WERI-Rb-1 (cell line): ENCODE measurements at regions not wholly inside any gene's neighbourhood (a gene's known extent, or its start where the extent isn't known, plus 50 kb on each side); places are given as distances from the start of the nearest gene placed in this dataset.
"Not testable (repeated sequence)": the region's sequence is repeated elsewhere in the genome, so short reads cannot be mapped to it uniquely, and the experiment has no call there.

Experiments
- DNase-seq: peaks from one replicate; pipeline ENCODE4 v3.0.0-alpha.2; 2020
- H3K27ac ChIP-seq: fragments of 250-450 bp; sonication (Bioruptor Pico); 2 replicates; pipeline ENCODE4 v1.5.1; 2020; ENCODE audit warnings: mild to moderate bottlenecking, moderate library complexity
- H3K27me3 ChIP-seq: fragments of 250-450 bp; sonication (Bioruptor Pico); 2 replicates; pipeline ENCODE4 v1.5.1; 2021; ENCODE audit warnings: mild to moderate bottlenecking, low read depth, moderate library complexity; ENCODE audit not compliant: insufficient read depth, severe bottlenecking
- H3K36me3 ChIP-seq: fragments of 250-450 bp; sonication (Bioruptor Pico); 2 replicates; pipeline ENCODE4 v1.5.1; 2020; ENCODE audit warnings: mild to moderate bottlenecking, moderate library complexity
- H3K4me3 ChIP-seq: 2 replicates; pipeline ENCODE4 v1.5.1; 2011; ENCODE audit warnings: low read depth, mild to moderate bottlenecking, control low read depth, low read length
- H3K9me3 ChIP-seq: fragments of 250-450 bp; sonication (Bioruptor Pico); 2 replicates; pipeline ENCODE4 v1.5.1; 2021; ENCODE audit warnings: mild to moderate bottlenecking, moderate library complexity; ENCODE audit not compliant: severe bottlenecking

DNA sequence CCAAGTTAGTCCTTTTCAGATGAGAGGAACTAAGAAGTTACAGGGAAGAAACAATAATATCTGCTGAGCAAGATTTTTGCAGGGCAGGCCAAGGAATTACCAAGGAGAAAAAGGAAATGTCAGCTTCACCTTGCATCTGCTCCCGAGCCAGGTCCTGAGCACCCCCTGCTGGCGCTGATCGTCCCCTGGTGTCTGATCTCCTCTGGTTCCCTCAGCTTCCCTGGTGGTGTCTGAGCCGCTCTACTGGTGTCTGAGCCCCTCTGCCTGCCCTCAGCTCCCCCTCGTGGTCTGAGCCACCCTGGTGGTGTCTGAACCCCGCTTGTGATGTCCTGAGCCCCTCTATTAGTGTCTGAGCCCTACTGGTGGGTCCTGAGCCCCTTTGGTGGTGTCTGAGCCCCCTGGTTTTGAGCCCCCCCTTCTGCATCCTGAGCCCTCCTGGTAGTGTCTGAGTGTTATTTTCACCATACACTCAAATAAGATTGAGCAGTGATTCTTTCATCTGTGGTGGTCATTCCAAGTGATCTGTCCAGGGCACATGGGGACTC lies 196.6 kb upstream of the POTEB2 start:
- H3K4me3 ChIP-seq, H3K9me3 ChIP-seq, H3K27ac ChIP-seq, H3K36me3 ChIP-seq, H3K27me3 ChIP-seq, DNase-seq: not testable (repeated sequence)

DNA sequence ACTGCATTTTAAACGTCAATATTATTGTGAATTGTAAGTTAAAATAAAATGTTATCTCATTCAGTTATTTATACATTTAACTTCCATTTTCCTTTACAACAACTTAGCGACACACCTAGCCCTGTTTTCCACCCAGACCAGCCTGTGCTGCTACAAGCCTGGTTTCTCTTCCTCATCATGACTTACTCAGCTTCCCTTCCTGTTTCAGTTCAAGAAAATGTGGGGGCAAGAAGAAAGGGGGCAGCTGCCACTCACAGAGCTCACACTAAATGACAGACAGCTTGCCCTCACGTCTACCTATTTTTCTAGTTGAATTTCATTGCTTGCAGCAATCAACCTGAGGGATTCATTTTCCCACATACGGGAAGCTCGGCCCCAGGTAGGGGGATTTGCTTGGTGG lies 185.8 kb upstream of the POTEB2 start:
- H3K4me3 ChIP-seq, H3K9me3 ChIP-seq, H3K36me3 ChIP-seq, DNase-seq, H3K27me3 ChIP-seq, H3K27ac ChIP-seq: not testable (repeated sequence)

- not testable (repeated sequence) for H3K4me3 ChIP-seq, H3K27me3 ChIP-seq, H3K36me3 ChIP-seq, H3K27ac ChIP-seq, H3K9me3 ChIP-seq, DNase-seq
Measured at GRCh38 chr15:21031703-21032102, 165.6 kb upstream of the POTEB2 start.

GRCh38 chr15:21029001-21029400 lies 162.9 kb upstream of the POTEB2 start:
- not testable (repeated sequence) for DNase-seq, H3K36me3 ChIP-seq, H3K4me3 ChIP-seq, H3K27ac ChIP-seq, H3K9me3 ChIP-seq, H3K27me3 ChIP-seq

DNA sequence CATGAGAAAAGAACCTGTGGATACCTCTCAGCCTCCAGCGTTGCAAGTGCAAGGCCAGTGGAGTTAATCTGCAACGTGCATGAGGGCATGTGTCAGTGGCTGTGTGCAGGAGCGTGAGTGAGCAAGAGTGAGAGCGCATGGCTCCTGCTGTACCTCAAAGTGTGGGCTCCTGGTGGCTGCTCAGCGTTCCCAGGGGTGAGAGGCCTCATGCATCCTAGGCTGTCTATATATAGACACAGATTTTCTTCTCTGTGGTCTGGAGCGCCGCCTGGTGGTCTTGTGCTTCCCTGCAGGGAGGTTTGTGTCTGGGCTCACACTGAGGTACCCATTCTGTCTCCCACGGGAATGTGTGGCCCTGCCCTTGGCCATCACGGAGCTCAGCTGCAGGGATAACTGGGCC lies 161.8 kb upstream of the POTEB2 start:
- not testable (repeated sequence) for H3K27ac ChIP-seq, H3K9me3 ChIP-seq, H3K27me3 ChIP-seq, H3K36me3 ChIP-seq, H3K4me3 ChIP-seq, DNase-seq

DNA sequence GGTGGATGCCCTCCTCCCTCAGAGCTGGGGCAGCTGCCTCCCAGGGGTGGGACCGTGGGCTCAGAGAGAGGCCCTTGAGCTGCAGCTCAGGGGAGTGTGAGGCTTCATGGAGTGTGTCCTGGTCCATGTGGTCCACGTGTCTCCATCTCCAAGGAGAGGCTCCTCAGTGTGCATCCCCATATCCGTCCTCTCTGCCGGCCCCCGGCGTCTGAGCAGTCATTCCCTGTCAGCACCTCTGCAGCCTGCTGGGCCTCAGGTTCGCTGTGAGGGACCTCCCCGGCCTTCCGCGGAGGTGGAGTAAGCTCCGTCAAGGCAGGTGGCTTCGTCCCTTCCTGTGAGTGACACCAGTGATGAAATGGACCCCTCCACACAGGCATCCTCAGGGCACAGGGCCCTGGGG lies 160.7 kb upstream of the POTEB2 start:
- not testable (repeated sequence) for H3K4me3 ChIP-seq, H3K27me3 ChIP-seq, DNase-seq, H3K36me3 ChIP-seq, H3K27ac ChIP-seq, H3K9me3 ChIP-seq

GRCh38 chr15:21024235-21024987 lies 158.3 kb upstream of the POTEB2 start:
- H3K36me3 ChIP-seq, H3K9me3 ChIP-seq, DNase-seq, H3K27ac ChIP-seq, H3K4me3 ChIP-seq, H3K27me3 ChIP-seq: not testable (repeated sequence)

GRCh38 chr15:21018176-21018575 lies 152.1 kb upstream of the POTEB2 start:
- not testable (repeated sequence) for H3K27me3 ChIP-seq, H3K9me3 ChIP-seq, H3K4me3 ChIP-seq

GRCh38 chr15:21017326-21017725 lies 151.2 kb upstream of the POTEB2 start:
- not testable (repeated sequence) for H3K27ac ChIP-seq, H3K36me3 ChIP-seq, H3K4me3 ChIP-seq, DNase-seq, H3K9me3 ChIP-seq, H3K27me3 ChIP-seq

More at GRCh38 chr15:21018176-21018575, 152.1 kb upstream of the POTEB2 start:
- DNase-seq, H3K27ac ChIP-seq, H3K36me3 ChIP-seq: not testable (repeated sequence)

GRCh38 chr15:21016589-21016988 lies 150.5 kb upstream of the POTEB2 start:
- not testable (repeated sequence) for DNase-seq, H3K27ac ChIP-seq, H3K9me3 ChIP-seq

GRCh38 chr15:21015171-21015570 lies 149.1 kb upstream of the POTEB2 start:
- not testable (repeated sequence) for H3K27ac ChIP-seq, H3K36me3 ChIP-seq, DNase-seq, H3K27me3 ChIP-seq, H3K9me3 ChIP-seq, H3K4me3 ChIP-seq

More at GRCh38 chr15:21016589-21016988, 150.5 kb upstream of the POTEB2 start:
- not testable (repeated sequence) for H3K27me3 ChIP-seq, H3K4me3 ChIP-seq, H3K36me3 ChIP-seq

DNA sequence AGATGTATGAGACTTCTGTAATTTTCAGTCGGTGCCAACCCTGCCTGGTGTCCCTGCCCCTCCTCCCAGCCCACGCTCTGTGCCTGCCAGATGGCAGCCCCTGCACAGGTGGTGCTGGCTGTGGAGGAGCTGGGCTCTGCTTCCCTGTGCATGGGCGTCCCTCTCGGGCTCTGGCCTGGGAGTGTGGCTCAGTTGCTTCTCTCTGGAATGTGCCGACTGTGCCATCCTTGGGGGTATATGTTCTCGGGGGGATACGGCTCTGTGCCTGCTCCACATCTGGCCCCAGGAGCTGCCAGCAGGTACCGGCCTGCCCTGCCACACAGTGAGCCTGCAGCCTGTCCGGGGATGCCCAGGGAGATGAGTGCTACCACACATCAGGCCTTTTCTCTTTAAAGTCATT lies 147.2 kb upstream of the POTEB2 start:
- not testable (repeated sequence) for H3K36me3 ChIP-seq, H3K27me3 ChIP-seq, H3K9me3 ChIP-seq, DNase-seq, H3K4me3 ChIP-seq, H3K27ac ChIP-seq

GRCh38 chr15:21009651-21010050 lies 143.5 kb upstream of the POTEB2 start:
- H3K36me3 ChIP-seq, H3K27me3 ChIP-seq, H3K9me3 ChIP-seq, DNase-seq, H3K4me3 ChIP-seq, H3K27ac ChIP-seq: not testable (repeated sequence)

GRCh38 chr15:21003459-21003858 lies 137.3 kb upstream of the POTEB2 start:
- not testable (repeated sequence) for H3K4me3 ChIP-seq, H3K27ac ChIP-seq, DNase-seq, H3K27me3 ChIP-seq, H3K36me3 ChIP-seq, H3K9me3 ChIP-seq

DNA sequence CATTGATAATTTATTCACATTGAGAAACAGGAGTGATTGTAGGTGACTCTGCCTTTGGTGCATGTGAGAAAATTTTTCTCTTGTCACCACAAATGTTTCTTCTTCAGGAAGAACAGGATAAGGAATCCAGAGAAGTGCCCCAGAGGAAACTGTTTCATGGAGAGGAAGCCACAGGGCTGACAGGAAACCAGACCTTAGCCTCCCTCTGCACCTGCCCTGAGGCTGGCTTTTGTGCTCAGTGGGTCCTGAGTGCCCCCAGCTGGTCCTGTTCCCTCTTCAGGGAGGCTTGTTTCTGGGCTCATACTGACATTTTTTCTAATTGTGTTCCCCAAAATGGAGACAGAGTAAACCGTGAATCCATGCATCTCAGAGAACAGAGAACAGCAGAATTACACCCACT lies 135.8 kb upstream of the POTEB2 start:
- not testable (repeated sequence) for H3K27ac ChIP-seq, H3K27me3 ChIP-seq, H3K4me3 ChIP-seq, DNase-seq, H3K36me3 ChIP-seq, H3K9me3 ChIP-seq
